ENCODE measurements at regions not wholly inside any gene's neighbourhood (a gene's known extent, or its start where the extent isn't known, plus 50 kb on each side); places are given as distances from the start of the nearest gene placed in this dataset.

DNA sequence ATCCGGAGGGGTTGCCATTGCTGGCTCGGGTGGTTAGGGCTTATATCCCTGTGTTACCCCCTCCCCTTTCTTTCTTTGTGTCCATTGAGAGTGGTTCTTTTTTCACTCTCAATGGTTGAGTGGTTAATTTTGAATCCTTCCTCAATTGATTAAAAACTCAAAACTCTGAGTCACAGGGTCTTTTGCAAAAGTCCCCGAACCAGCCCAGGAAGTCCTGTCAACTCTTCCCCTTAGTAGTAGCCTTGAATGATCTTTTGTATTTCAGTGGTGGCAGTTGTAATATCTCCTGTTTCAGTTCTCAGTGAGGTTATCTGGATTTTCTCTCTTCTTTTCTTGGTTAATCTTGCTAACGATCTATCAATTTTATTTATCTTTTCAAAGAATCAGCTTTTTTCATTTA, 170.0 kb upstream of the GYPA start:
- TF ChIP-seq POLR2AphosphoS5 (IDR thresholded peaks at IDR 0.05; ENCODE audit: low read depth, low read length) (no peak), SIN3A (IDR thresholded peaks at IDR 0.05; ENCODE audit: borderline replicate concordance, insufficient read depth, low read depth, low read length) (no peak)
- TF ChIP-seq, protein P1, sequence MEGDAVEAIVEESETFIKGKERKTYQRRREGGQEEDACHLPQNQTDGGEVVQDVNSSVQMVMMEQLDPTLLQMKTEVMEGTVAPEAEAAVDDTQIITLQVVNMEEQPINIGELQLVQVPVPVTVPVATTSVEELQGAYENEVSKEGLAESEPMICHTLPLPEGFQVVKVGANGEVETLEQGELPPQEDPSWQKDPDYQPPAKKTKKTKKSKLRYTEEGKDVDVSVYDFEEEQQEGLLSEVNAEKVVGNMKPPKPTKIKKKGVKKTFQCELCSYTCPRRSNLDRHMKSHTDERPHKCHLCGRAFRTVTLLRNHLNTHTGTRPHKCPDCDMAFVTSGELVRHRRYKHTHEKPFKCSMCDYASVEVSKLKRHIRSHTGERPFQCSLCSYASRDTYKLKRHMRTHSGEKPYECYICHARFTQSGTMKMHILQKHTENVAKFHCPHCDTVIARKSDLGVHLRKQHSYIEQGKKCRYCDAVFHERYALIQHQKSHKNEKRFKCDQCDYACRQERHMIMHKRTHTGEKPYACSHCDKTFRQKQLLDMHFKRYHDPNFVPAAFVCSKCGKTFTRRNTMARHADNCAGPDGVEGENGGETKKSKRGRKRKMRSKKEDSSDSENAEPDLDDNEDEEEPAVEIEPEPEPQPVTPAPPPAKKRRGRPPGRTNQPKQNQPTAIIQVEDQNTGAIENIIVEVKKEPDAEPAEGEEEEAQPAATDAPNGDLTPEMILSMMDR (IDR thresholded peaks at IDR 0.05): no peak
- TF ChIP-seq, protein P2, sequence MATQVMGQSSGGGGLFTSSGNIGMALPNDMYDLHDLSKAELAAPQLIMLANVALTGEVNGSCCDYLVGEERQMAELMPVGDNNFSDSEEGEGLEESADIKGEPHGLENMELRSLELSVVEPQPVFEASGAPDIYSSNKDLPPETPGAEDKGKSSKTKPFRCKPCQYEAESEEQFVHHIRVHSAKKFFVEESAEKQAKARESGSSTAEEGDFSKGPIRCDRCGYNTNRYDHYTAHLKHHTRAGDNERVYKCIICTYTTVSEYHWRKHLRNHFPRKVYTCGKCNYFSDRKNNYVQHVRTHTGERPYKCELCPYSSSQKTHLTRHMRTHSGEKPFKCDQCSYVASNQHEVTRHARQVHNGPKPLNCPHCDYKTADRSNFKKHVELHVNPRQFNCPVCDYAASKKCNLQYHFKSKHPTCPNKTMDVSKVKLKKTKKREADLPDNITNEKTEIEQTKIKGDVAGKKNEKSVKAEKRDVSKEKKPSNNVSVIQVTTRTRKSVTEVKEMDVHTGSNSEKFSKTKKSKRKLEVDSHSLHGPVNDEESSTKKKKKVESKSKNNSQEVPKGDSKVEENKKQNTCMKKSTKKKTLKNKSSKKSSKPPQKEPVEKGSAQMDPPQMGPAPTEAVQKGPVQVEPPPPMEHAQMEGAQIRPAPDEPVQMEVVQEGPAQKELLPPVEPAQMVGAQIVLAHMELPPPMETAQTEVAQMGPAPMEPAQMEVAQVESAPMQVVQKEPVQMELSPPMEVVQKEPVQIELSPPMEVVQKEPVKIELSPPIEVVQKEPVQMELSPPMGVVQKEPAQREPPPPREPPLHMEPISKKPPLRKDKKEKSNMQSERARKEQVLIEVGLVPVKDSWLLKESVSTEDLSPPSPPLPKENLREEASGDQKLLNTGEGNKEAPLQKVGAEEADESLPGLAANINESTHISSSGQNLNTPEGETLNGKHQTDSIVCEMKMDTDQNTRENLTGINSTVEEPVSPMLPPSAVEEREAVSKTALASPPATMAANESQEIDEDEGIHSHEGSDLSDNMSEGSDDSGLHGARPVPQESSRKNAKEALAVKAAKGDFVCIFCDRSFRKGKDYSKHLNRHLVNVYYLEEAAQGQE (IDR thresholded peaks at IDR 0.05; ENCODE audit: insufficient read depth in 1 of 2, low read depth in 2 of 2, low read length in 1 of 2): no peak
